HG02571 (cell line): ENCODE measurements at regions not wholly inside any gene's neighbourhood (a gene's known extent, or its start where the extent isn't known, plus 50 kb on each side); places are given as distances from the start of the nearest gene placed in this dataset.

Experiments used
- ATAC-seq: cut with Tn5 transposase; IDR thresholded peaks from one replicate; pipeline ENCODE4 v1.9.1; 2021; ENCODE audit warnings: mild to moderate bottlenecking, moderate library complexity; ENCODE audit not compliant: unreplicated experiment

GRCh38 chr6:77181749-77182148, 281.5 kb downstream of the HTR1B start:
- no peak for ATAC-seq

GRCh38 chr6:77180326-77180725, 283.0 kb downstream of the HTR1B start:
- no peak for ATAC-seq

- no peak for ATAC-seq
These were observed 284.5 kb downstream of the HTR1B start for GRCh38 chr6:77178821-77179220.

- ATAC-seq, result no peak
These were observed 285.8 kb downstream of the HTR1B start for GRCh38 chr6:77177470-77177869.

GRCh38 chr6:77173472-77174074, 289.7 kb downstream of the HTR1B start:
- no peak for ATAC-seq

GRCh38 chr6:77172578-77172977, 290.7 kb downstream of the HTR1B start:
- ATAC-seq, result no peak

- no peak for ATAC-seq
These were observed 303.6 kb downstream of the HTR1B start for GRCh38 chr6:77159730-77160129.

GRCh38 chr6:77151241-77151640, 312.1 kb downstream of the HTR1B start:
- ATAC-seq, result no peak

- no peak for ATAC-seq
These were observed 312.6 kb downstream of the HTR1B start for GRCh38 chr6:77150736-77151135.

GRCh38 chr6:77145244-77145643, 318.0 kb downstream of the HTR1B start:
- no peak for ATAC-seq

- ATAC-seq, result no peak
These were observed 319.4 kb downstream of the HTR1B start for GRCh38 chr6:77143659-77144447.

GRCh38 chr6:77136086-77136485, 327.2 kb downstream of the HTR1B start:
- no peak for ATAC-seq

- ATAC-seq, result no peak
These were observed 330.3 kb downstream of the HTR1B start for GRCh38 chr6:77133031-77133430.

- no peak for ATAC-seq
These were observed 331.9 kb downstream of the HTR1B start for GRCh38 chr6:77131426-77131825.

GRCh38 chr6:77124604-77125003, 338.7 kb downstream of the HTR1B start:
- ATAC-seq, result no peak

- ATAC-seq, result no peak
These were observed 339.8 kb downstream of the HTR1B start for GRCh38 chr6:77123527-77123926.

- ATAC-seq, result no peak
These were observed 356.3 kb downstream of the HTR1B start for GRCh38 chr6:77106992-77107391.

GRCh38 chr6:77105091-77105490, 358.2 kb downstream of the HTR1B start:
- no peak for ATAC-seq

GRCh38 chr6:77097940-77098339, 365.4 kb downstream of the HTR1B start:
- ATAC-seq, result no peak

GRCh38 chr6:77095936-77096627, 367.2 kb downstream of the HTR1B start:
- ATAC-seq, result no peak

- no peak for ATAC-seq
These were observed 368.5 kb downstream of the HTR1B start for GRCh38 chr6:77094821-77095220.

- ATAC-seq, result no peak
These were observed 370.3 kb downstream of the HTR1B start for GRCh38 chr6:77092971-77093370.
